GM18499 (cell line): ENCODE measurements at regions not wholly inside any gene's neighbourhood (a gene's known extent, or its start where the extent isn't known, plus 50 kb on each side); places are given as distances from the start of the nearest gene placed in this dataset.

Source experiments
- ATAC-seq: cut with Tn5 transposase; IDR thresholded peaks from one replicate; pipeline ENCODE4 v1.9.1; 2021; ENCODE audit warnings: moderate number of reproducible peaks; ENCODE audit not compliant: insufficient read depth, unreplicated experiment

DNA sequence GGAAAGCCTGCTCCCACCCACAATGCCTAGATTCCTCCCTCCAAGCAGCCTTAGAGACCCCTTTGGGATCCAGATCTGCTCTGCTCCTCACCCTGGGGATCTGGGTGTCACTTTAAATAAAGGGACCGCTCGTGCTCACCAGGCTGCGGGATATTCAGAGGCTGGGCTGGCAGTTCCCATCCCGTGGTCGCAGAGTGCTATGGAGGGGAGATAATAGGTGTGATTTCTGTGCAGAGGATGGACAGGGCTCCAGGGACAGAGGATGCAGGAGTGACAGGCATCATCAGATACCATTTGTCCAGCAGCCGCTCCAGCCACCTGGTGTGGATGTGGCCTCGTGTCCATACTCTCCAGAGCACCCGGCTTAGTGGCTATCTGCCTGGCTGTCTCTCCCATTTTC is 415.9 kb upstream of the SULF2 start:
- no peak for ATAC-seq

DNA sequence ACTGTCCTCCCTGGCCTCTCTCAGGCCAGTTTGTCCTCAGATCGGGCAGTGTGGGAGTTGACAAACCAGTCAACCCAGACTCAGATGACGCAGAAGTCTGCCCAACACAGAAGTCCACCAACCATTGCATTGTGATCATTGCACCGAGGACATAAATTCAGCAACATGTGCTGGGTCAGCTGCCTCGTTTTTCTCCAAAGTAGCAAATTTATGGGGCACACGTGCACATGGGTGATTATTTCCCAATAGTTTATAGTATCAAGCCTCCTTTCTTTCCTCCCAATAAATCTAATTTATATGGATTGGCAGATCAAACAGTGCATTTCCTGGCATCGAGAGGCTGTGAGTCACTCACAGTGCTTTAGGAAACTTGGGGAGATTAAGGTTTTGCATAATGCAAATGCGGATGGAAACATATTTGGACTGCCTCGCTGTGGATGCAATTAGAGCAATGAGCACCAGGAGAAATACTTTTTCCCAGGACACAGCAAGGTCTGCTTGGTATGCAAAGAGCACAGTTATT is 413.7 kb upstream of the SULF2 start:
- ATAC-seq, result no peak

DNA sequence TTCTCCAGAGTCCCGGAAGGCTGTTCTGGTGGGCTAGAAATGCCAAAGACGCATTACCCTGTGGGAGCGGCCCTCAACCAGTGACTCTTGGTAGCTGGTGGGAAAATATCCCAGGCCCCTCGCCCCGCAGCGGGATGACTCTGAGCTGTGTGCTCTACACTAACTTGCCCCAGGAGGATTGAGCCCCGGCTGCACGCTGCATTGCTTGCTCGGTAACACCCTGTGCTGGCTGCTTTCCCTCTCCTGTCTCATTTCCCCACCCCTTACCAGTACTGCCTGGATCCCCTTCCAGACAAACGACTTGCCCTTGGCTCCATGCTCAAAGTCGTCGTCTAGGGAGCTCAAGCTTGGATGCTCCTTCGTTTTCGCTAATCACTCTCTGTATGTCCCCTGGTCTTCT is 411.8 kb upstream of the SULF2 start:
- no peak for ATAC-seq

DNA sequence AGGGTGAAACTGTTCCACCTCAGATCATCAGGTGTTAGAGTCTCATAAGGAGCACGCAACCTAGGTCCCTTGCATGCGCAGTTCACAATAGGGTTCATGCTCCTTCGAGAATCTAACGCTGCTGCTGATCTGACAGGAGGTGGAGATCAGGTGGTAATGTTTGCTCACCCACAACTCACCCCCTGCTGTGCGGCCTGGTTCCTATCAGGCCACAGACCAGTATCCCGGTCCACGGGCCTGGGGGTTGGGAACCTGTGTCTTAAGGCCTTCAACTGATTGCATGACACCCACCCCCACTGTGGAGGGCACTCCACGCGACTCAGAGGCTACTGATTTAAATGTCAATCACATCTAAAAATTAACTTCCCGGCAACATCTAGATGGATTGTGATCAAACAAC is 411.2 kb upstream of the SULF2 start:
- no peak for ATAC-seq

DNA sequence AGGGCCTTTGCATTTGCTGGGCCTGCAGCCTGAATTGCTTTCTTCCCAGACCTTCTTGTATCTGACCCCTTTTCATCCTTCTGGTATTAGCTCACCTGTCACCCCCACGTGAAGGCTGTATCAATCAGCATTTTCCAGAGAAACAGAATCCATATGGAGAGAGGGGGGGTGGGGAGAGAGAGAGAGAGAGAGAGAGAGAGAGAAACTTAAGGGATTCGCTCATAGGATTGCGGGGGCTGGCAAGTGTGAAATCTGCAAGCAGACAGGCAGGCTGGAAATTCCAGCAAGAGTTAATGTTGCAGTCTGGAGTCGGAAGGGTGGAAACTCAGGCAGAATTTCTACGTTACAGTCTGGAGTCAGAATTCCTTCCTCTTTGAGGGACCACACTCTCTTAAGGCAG is 410.7 kb upstream of the SULF2 start:
- ATAC-seq, result no peak

DNA sequence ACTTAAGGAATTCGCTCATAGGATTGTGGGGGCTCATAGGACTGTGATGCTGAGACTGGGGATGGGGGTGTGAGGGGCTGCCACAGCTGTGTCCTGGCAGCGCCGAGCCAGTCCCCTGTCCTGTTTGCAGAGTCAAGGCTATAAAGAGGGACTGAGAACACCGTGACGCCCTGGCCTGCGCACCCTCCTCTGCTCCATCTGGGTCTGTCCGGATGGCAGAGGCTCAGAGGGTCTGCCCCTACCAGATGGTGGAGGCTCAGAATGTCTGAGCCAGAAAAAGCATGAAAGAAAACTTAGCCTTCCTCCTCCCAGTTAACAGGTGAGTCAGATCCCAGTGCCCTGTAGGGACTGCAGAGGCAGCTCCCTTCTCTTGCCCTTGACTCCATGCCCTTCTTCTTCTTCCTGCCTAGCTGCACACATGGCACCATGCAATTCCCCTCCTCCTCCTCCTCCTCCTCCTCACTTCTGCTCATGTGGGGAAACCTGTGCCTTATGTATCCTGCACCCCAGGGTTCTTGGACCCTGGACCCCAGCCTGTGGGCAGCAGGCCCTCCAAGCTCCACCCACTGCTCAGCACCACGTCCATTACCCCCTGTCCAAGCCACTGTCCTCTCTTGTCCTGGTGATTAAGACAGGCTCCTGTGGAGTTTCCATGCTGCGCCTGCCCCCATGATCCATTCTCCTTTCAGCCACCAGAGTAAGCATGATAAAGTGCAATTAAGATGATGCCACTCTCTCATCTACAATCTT is 410.0 kb upstream of the SULF2 start:
- ATAC-seq, result no peak

DNA sequence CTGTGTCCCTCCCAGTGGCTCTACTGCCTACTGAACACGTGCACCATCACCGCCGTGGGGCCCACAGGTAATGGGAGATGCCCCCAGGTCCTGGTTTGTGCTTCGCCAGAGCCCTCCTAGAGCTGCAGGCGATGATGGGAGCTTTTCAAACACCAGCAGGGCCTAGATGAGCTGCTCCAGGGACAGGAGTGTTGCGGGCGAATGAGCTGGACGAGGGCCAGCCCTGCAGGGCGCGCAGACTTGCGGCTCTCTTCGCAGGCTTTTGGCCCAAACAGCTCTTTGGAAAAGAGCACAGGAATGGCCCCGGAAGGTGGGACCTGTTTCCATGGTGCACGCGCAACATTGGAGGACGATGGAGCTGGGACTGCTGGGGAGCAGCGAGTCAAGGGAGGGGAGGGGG is 409.3 kb upstream of the SULF2 start:
- ATAC-seq, result no peak

DNA sequence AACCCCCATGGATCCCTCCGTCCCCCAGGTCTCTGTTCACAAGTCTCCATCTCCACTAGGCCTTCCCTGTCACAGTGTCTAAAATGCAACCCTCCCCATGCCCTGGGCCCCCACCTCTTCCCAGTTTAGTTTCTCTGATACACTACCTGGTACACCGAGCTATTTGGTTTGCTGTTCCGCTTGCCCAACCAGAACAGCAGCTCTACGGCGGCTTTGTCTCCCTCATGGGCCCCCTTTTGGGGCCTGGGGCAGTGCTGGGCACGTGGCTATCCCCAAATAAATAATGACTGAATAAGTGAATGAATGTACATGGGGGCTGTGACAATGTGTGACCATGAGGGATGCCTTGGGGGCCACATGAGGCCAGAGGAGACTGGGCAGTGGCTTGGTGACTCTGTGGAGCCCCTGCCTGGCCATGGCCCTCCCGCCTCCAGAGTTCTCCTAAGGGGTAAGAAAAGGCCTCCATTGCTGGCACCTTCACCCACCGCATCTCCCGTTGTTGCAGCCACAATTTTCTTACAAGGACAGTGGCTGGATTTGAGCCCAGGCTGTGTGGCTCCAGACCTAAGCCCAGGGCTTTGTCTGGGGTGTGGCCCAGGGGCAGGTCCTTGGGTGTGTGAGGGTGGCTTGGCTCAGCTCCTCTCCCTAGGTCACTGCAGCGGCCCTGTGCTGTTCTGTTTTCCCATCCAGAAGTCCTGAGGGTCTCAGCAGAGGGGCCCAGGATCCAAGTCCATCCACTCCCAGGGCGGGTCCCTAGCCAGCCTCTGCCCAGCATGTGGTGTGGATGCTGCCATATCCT is 408.5 kb upstream of the SULF2 start:
- no peak for ATAC-seq

DNA sequence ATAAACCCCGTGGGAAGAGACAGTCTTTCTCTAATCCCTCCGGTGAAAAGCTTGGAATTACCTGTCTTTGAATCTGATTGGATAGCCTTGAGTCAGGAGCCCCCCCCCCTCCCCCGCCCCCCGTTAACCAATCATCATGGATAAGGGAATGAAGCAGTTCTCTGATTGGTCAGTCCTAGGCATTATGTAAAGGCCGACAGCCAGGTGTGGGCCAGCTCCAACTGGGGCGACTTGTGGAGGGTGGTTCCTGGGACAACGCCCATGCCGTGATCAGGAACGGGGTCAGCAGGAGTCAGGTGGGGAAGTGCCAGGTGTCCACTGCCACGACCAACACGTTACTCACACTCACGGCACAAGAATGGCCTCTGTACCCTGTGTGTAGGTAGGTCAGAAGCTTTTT is 406.8 kb upstream of the SULF2 start:
- ATAC-seq, result no peak

DNA sequence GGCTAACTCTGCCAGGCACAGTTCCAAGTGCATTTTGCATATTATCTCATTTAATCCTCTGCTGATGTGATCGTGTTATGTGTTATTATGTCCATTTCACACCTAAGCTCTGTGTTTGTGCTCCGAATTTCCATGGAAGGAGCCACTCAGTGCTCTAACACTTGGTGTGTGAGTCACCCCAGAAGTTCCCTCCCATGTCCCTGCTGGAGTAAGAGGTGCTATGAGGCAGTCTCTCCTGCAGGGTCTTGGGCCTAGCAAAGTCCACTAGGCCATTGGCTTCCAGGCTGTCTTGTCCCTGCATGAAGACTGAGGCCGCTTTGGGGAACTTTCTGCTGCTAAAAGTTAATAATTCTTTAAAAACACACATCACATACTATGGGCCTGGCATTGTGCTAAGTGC is 405.9 kb upstream of the SULF2 start:
- ATAC-seq, result no peak

DNA sequence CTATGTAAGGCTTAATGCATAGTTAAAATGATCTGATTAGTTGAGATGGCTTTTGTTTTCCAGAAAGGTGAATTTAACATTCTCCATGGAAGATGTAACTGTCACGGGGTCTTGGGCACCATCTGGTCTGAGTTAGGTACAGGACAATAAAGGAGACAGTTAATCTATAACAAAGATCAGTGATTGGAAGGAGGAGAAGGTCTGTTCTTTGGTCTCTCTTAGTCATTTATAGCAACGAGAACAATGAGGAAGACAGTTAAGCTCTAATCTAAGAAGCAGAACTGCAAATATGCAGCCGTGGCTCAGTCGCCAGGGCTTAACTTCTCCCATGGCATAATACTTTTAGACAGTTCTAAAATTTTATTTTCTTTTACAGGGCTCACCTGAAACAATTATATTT is 405.5 kb upstream of the SULF2 start:
- no peak for ATAC-seq

DNA sequence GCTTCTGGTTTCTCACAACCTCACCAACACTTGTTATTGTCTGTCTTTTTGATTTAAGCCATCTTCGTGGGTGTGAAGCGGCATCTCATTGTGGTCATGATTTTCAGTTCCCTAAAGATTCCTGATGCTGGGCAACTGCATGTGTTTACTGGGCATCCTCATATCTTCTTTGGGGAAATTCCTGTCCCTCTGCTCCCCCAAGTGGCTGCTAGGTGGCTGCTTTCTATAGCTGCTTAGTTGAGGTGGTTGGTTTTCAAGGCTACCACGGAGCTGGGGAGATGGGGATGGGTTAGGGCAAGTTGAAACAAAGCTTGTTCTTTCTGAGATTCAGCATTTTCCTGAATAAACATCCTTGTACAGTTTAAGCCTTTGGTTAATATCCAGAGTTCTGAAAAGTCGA is 403.9 kb upstream of the SULF2 start:
- ATAC-seq, result no peak

DNA sequence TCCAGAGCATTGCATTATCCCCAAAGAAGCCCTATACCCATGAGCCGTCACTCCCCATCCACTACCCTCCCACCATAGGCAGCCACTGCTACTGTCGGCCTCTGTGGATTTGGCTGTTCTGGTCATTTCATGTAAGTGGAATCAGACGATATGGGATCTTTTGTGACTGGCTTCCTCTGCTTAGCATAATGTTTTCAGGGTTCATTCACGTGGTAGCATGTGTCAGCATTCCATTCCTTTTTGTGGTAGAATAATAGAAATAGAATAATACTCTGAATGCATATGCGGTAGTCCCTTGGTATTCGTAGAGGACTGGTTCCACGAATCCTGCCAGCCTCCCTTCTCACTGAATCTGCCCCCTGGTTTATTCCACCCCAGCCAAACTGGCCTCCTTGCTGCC is 402.6 kb upstream of the SULF2 start:
- ATAC-seq, result no peak

DNA sequence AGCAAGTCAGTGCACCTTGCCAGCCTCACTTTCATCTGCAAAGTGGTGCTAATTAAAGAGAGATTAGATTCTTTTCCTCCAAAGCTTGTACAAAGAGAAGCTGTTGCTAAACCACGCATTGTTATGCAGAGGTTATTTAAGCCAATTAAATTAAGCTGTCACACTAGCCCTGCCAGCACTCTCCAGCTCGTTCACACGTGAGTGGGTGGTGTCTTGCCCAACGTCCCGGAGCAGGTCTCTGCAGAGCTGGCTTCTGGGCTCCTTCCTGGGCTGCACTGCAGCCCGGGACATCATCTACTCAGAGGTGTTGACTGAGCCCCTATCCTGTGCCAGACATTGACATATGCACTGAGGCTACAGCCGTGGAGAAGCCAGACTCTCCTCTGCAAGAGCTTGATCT is 401.6 kb upstream of the SULF2 start:
- ATAC-seq, result no peak

DNA sequence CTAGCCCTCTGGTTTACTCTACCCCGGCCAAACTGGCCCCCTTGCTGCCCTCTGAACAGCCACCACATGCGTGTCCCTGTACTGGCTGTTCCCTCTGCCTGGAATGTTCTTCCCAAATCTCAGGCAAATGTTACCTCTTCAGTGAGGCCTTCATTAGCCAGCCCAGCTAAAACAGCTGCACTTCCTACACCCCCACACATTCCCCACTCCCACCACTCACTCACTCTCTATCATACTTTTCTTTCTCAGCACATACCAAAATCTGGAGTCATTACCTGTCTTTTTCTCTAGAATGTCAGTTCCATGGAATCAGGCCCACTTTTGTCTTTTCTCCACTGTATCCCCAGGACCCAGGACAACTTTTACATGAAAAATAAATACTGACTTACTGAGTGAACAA is 401.2 kb upstream of the SULF2 start:
- no peak for ATAC-seq

DNA sequence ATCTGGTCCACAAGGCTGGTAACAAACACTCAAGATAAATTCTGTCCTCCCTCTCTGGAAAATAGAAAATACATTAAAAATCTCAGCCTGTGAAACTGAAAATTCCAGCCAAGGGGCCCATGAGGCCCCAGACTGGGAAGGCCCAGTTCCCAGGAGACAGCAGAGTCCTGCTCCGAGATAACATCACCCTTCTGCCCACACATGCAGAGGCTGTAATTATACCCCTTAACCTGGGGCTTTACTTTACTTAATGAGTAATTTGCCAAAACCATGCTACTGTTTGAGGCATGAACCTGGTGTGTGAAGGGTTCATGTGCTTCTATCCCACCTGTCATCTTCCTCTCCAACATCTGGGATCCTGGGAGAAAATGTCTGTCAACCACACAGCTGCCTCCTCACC is 398.9 kb upstream of the SULF2 start:
- ATAC-seq, result no peak

DNA sequence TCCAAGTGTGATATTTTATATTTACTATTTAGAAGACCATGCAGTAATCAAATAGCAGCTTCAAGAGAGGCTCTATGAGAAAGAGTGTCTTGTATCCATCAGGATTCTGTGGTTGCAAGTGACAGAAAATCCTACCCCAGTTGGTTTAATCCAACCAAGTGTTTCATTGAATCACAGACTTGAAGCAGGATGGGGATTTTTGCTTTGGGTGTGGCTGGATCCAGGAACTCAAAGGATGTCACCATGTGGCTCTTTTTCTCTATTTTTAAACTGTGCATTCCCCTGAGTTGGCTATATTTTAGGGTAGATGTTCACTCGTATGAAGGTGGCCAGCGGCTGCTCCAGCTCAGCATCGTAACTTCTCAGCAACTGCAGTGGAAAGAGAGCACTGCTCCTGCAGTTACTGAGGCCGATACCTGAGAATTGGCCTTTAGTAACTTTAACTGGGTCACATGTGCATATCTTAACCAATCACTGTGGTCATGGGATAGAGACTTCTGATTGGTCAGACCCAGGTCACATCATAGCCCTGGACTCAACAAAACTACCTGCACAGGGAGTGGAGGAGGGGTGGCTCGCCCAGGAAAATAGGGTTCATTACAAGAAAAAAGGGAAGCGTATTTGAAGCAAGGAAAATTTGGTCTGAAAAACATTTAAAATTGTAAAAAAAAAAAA is 396.1 kb upstream of the SULF2 start:
- ATAC-seq, result no peak

DNA sequence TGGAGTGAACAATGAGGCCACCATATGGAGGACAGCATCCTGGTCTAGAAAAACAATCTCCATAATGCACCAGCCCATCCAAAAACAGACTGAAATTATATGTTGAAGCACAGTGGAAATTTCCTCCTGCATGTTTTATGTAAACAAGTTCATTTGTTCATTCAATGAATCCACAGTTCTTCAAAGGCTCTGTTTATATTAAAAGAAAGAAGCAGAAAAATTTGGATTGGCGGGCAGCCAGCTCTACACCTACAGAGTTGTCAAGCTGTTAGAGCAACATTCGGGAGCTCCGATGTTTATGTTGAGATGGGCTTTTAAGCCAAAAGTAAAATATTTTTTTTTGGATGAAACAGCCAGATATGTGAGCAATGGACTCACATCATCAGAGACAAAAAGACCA is 395.3 kb upstream of the SULF2 start:
- no peak for ATAC-seq

DNA sequence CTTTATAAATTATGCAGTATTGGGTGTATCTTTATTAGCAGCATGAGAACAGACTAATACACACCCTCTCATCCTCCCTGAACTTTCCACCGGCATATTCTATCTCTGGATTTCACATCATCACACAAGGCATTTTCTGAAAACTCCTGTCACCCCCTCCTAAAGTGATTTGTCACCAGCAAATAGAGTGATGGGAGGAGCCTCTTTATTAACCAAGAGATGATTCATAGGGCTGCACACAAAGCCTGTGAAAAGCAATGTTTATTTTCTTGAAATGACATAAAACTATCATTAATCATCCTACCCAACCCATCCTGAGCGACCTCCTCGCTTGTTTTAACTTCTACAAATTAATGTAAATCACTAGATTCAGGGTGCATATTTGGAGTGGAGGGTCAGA is 394.7 kb upstream of the SULF2 start:
- ATAC-seq, result no peak

DNA sequence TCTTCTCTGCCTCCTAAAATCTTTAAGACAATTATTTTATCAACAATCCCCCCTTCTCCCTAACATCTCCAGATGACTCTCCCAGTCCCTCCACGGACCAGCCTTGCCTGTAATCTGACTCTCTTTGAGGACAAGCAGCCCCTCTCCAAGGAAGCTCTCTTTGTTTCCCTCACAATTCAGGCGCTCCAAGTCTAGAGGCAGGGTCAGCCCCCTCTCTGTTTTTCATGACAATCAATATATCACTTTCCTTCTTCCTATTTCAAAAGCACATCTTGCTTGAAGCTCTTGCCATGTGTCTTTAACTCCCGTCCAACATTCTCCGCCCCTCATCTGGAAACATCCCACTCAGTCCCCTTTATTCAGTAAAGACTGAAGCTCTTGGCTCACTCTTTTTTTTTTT is 393.4 kb upstream of the SULF2 start:
- no peak for ATAC-seq

DNA sequence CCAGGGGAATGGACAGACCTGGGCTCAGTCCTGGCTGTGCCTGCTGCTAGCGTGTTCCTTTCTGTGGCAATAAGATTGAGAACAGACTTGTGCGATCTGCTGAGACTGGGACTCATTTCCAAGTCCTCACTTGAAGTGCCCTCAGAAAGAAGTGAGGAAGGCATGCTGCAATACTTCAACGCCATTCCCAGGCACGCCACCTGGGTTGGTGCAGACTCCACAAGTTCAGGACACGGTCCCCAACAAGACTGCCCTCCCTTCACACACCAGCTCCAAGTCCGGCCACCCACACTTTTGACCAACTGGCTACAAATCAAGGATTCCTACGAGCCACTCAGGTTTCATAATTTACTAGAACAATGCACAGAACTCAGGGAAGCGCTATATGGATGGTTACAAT is 391.8 kb upstream of the SULF2 start:
- ATAC-seq, result no peak
